GM12865 (cell line): ENCODE measurements at regions not wholly inside any gene's neighbourhood (a gene's known extent, or its start where the extent isn't known, plus 50 kb on each side); places are given as distances from the start of the nearest gene placed in this dataset.

Source experiments
- DNase-seq: peaks from one replicate; pipeline ENCODE4 v3.0.0; 2010; ENCODE audit warnings: low read depth
- H3K4me3 ChIP-seq: 2 replicates; pipeline ENCODE4 v1.5.1; 2011; ENCODE audit warnings: mild to moderate bottlenecking, low read depth, low read length, control low read depth
- CTCF ChIP-seq: IDR thresholded peaks from 2 replicates; pipeline ENCODE4 v1.5.1; 2011; ENCODE audit warnings: low read length, control low read depth, low read depth, inconsistent platforms; ENCODE audit not compliant: insufficient read depth; ENCODE audit errors: missing control alignments

GRCh38 chr17:77598241-77598620, 360.3 kb upstream of the TNRC6C start:
- H3K4me3 ChIP-seq: no peak overlapping the region
- no peak for TF ChIP-seq CTCF

GRCh38 chr17:77599699-77600098, 358.8 kb upstream of the TNRC6C start:
- TF ChIP-seq CTCF: no peak
- no peak for DNase-seq
- no peak overlapping the region for H3K4me3 ChIP-seq

More at GRCh38 chr17:77598241-77598620, 360.3 kb upstream of the TNRC6C start:
- DNase-seq: no peak

- no peak for TF ChIP-seq CTCF
- no peak for DNase-seq
- H3K4me3 ChIP-seq: no peak overlapping the region
These were observed 358.2 kb upstream of the TNRC6C start for GRCh38 chr17:77600346-77600745.

- no peak overlapping the region for H3K4me3 ChIP-seq
- no peak for TF ChIP-seq CTCF
- no peak for DNase-seq
These were observed 357.2 kb upstream of the TNRC6C start for GRCh38 chr17:77601054-77601979.

GRCh38 chr17:77602062-77602746, 356.3 kb upstream of the TNRC6C start:
- H3K4me3 ChIP-seq: no peak overlapping the region
- no peak for DNase-seq
- no peak for TF ChIP-seq CTCF

- H3K4me3 ChIP-seq: no peak overlapping the region
- DNase-seq: no peak
These were observed 355.4 kb upstream of the TNRC6C start for GRCh38 chr17:77602883-77603640.

More at GRCh38 chr17:77602883-77603640, 355.4 kb upstream of the TNRC6C start:
- TF ChIP-seq CTCF: no peak
